ENCODE measurements at regions not wholly inside any gene's neighbourhood (a gene's known extent, or its start where the extent isn't known, plus 50 kb on each side); places are given as distances from the start of the nearest gene placed in this dataset.
A peak's percentile ranks its signal among the peaks of the same experiment; 100 is the strongest.
"Not testable (repeated sequence)": the region's sequence is repeated elsewhere in the genome, so short reads cannot be mapped to it uniquely, and the experiment has no call there.

- peak in 8 of 56 donors; percentile 7 to 26 (median 18) for DNase-seq
These were observed 160.4 kb downstream of the UACA start for GRCh38 chr15:70602834-70603560.

- DNase-seq: no peak
These were observed 161.1 kb downstream of the UACA start for GRCh38 chr15:70602281-70602680.

- DNase-seq: no peak
These were observed 165.4 kb downstream of the UACA start for GRCh38 chr15:70597945-70598344.

GRCh38 chr15:70597056-70597603 is 166.2 kb downstream of the UACA start:
- no peak for DNase-seq

- DNase-seq: no peak
These were observed 166.9 kb downstream of the UACA start for GRCh38 chr15:70596354-70597055.

GRCh38 chr15:70593795-70594194 is 169.6 kb downstream of the UACA start:
- no peak for DNase-seq

- DNase-seq: no peak
These were observed 173.6 kb downstream of the UACA start for GRCh38 chr15:70589728-70590127.

GRCh38 chr15:70589221-70589620 is 174.1 kb downstream of the UACA start:
- no peak for DNase-seq

GRCh38 chr15:70588613-70589012 is 174.7 kb downstream of the UACA start:
- no peak for DNase-seq

- no peak for DNase-seq
These were observed 175.3 kb downstream of the UACA start for GRCh38 chr15:70587896-70588567.

- not testable (repeated sequence) for DNase-seq
These were observed 176.2 kb downstream of the UACA start for GRCh38 chr15:70587012-70587634.

GRCh38 chr15:70586241-70586640 is 177.1 kb downstream of the UACA start:
- no peak for DNase-seq

GRCh38 chr15:70585707-70586034 is 177.7 kb downstream of the UACA start:
- no peak for DNase-seq

- peak in 1 of 56 donors; percentile 19 for DNase-seq
These were observed 178.3 kb downstream of the UACA start for GRCh38 chr15:70584838-70585706.

GRCh38 chr15:70584441-70584837 is 178.9 kb downstream of the UACA start:
- DNase-seq: no peak

- DNase-seq: no peak
These were observed 180.4 kb downstream of the UACA start for GRCh38 chr15:70583006-70583405.

GRCh38 chr15:70582143-70582945 is 181.0 kb downstream of the UACA start:
- DNase-seq: no peak

GRCh38 chr15:70580958-70581357 is 182.4 kb downstream of the UACA start:
- DNase-seq: no peak

GRCh38 chr15:70580286-70580685 is 183.1 kb downstream of the UACA start:
- DNase-seq: no peak

GRCh38 chr15:70579766-70580165 is 183.6 kb downstream of the UACA start:
- DNase-seq: no peak

Measured in amygdala (tissue), 56 donors.